Mammary epithelial cell (primary cell): ENCODE measurements at regions not wholly inside any gene's neighbourhood (a gene's known extent, or its start where the extent isn't known, plus 50 kb on each side); places are given as distances from the start of the nearest gene placed in this dataset.

Experiments used
- CTCF ChIP-seq, 2 donors: IDR thresholded peaks in 1 of 2; conservative IDR thresholded peaks in 1 of 2; 2 replicates each; pipeline ENCODE4 v1.5.1; 2011 to 2012; ENCODE audit warnings: inconsistent platforms in 2 of 2, low read length in 2 of 2, mild to moderate bottlenecking in 2 of 2, control low read depth in 1 of 2, low read depth in 1 of 2; ENCODE audit not compliant: insufficient read depth in 1 of 2; ENCODE audit errors: extremely low read depth in 1 of 2
- EZH2 ChIP-seq: IDR thresholded peaks from 2 replicates; pipeline ENCODE4 v1.6.1; 2012; ENCODE audit warnings: low read length, inconsistent platforms, borderline replicate concordance

- TF ChIP-seq CTCF (conservative IDR thresholded peaks at IDR 0.05 in 1 of 2, IDR thresholded peaks at IDR 0.05 in 1 of 2; ENCODE audit: extremely low read depth in 1 of 2, insufficient read depth in 1 of 2, low read depth in 1 of 2, low read length in 2 of 2) = no peak
- TF ChIP-seq EZH2 = no peak
These were observed 79.0 kb downstream of the TMX1 start for GRCh38 chr14:51318813-51319597.
